DOHH2 (cell line): ENCODE measurements at regions not wholly inside any gene's neighbourhood (a gene's known extent, or its start where the extent isn't known, plus 50 kb on each side); places are given as distances from the start of the nearest gene placed in this dataset.

Experiments used
- H3F3A ChIP-seq: fragments of 200-600 bp; sonication (generic), shearing (Covaris generic); 2 replicates; pipeline ENCODE4 v1.6.0; 2016; ENCODE audit warnings: antibody characterized with exemption, mild to moderate bottlenecking; ENCODE audit not compliant: control insufficient read depth, insufficient read depth
- H3K27ac ChIP-seq: fragments of 200-600 bp; sonication (generic); 2 replicates; pipeline ENCODE4 v1.5.1; 2014; ENCODE audit warnings: low read depth, mild to moderate bottlenecking, low read length, moderate library complexity
- H3K27me3 ChIP-seq: fragments of 200-600 bp; sonication (generic); 2 replicates; pipeline ENCODE4 v1.6.1; 2014; ENCODE audit warnings: mild to moderate bottlenecking, low read length, mixed read lengths; ENCODE audit not compliant: control insufficient read depth
- H3K36me3 ChIP-seq: fragments of 200-600 bp; sonication (generic); 2 replicates; pipeline ENCODE4 v1.6.1; 2014; ENCODE audit warnings: mild to moderate bottlenecking, low read length, moderate library complexity, mixed read lengths; ENCODE audit not compliant: control insufficient read depth
- H3K4me1 ChIP-seq: fragments of 200-600 bp; sonication (generic); 2 replicates; pipeline ENCODE4 v1.6.1; 2014; ENCODE audit warnings: mild to moderate bottlenecking, low read length, mixed read lengths; ENCODE audit not compliant: control insufficient read depth
- H3K4me2 ChIP-seq: fragments of 200-600 bp; sonication (generic); 2 replicates; pipeline ENCODE4 v1.6.0; 2014; ENCODE audit warnings: mild to moderate bottlenecking, low read length, moderate library complexity
- H3K4me3 ChIP-seq: fragments of 200-600 bp; sonication (generic); 2 replicates; pipeline ENCODE4 v1.5.1; 2014; ENCODE audit warnings: mild to moderate bottlenecking, low read length, mixed read lengths
- H3K79me2 ChIP-seq: fragments of 200-600 bp; sonication (generic); 2 replicates; pipeline ENCODE4 v1.6.1; 2014; ENCODE audit warnings: mild to moderate bottlenecking, low read length, mixed read lengths; ENCODE audit not compliant: control insufficient read depth
- H3K9me2 ChIP-seq: fragments of 200-600 bp; sonication (generic); replicated peaks from 2 replicates; pipeline ENCODE4 v1.6.1; 2014; ENCODE audit warnings: mild to moderate bottlenecking, low read length, mixed read lengths; ENCODE audit not compliant: control insufficient read depth
- H3K9me3 ChIP-seq: fragments of 200-600 bp; sonication (generic); 2 replicates; pipeline ENCODE4 v1.6.1; 2014; ENCODE audit warnings: antibody characterized with exemption, low read length, mixed read lengths; ENCODE audit not compliant: control insufficient read depth, insufficient read depth
- H4K20me1 ChIP-seq: fragments of 200-600 bp; sonication (generic); 2 replicates; pipeline ENCODE4 v1.6.0; 2014; ENCODE audit warnings: low read depth, mild to moderate bottlenecking, antibody characterized with exemption, low read length, moderate library complexity; ENCODE audit not compliant: control insufficient read depth, insufficient read depth
- EZH2phosphoT487 ChIP-seq: fragments of 200-600 bp; sonication (generic); IDR thresholded peaks from 2 replicates; pipeline ENCODE4 v1.6.1; 2017; ENCODE audit warnings: borderline replicate concordance, mild to moderate bottlenecking, antibody characterized with exemption, low read length, moderate library complexity, mixed read lengths
- TF ChIP-seq, protein P1 (sequence below): fragments of 200-600 bp; sonication (generic); IDR thresholded peaks from one replicate; pipeline ENCODE4 v1.5.1; 2014; ENCODE audit warnings: antibody characterized with exemption, mild to moderate bottlenecking, low read depth, low read length; ENCODE audit not compliant: poor library complexity, severe bottlenecking

- Histone ChIP-seq H3K27me3 (no peaks in the 10 kb centered on the region), H3K36me3 (no peaks in the 10 kb centered on the region), H3F3A (no peaks in the 10 kb centered on the region; the same call in 1 of the 2 replicates), H3K4me2 (no peak overlapping the region), H3K79me2 (no peaks in the 10 kb centered on the region), H3K27ac (no peak overlapping the region), H4K20me1 (no peaks in the 10 kb centered on the region), H3K4me3 (no peak overlapping the region), H3K9me3 (peaks cover 2% of the 10 kb centered on the region; the same call in 1 of the 2 replicates), H3K4me1 (peaks cover 5% of the 10 kb centered on the region), H3K9me2 (no peaks in the 10 kb centered on the region)
- TF ChIP-seq, protein P1, sequence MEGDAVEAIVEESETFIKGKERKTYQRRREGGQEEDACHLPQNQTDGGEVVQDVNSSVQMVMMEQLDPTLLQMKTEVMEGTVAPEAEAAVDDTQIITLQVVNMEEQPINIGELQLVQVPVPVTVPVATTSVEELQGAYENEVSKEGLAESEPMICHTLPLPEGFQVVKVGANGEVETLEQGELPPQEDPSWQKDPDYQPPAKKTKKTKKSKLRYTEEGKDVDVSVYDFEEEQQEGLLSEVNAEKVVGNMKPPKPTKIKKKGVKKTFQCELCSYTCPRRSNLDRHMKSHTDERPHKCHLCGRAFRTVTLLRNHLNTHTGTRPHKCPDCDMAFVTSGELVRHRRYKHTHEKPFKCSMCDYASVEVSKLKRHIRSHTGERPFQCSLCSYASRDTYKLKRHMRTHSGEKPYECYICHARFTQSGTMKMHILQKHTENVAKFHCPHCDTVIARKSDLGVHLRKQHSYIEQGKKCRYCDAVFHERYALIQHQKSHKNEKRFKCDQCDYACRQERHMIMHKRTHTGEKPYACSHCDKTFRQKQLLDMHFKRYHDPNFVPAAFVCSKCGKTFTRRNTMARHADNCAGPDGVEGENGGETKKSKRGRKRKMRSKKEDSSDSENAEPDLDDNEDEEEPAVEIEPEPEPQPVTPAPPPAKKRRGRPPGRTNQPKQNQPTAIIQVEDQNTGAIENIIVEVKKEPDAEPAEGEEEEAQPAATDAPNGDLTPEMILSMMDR = no peak
- no peak for TF ChIP-seq EZH2phosphoT487
Observed at GRCh38 chr1:199138061-199138460, 499.2 kb downstream of the PTPRC start.

GRCh38 chr1:199149591-199149990 lies 510.8 kb downstream of the PTPRC start:
- H3K4me2 ChIP-seq = peak overlapping the region; percentile 93
- H3K4me3 ChIP-seq = peak overlapping the region; percentile 80
- peaks cover 9% of the 10 kb centered on the region for H3K36me3 ChIP-seq
- no peaks in the 10 kb centered on the region for H3K27me3 ChIP-seq
- H3F3A ChIP-seq = peaks cover 31% of the 10 kb centered on the region
- peaks cover 56% of the 10 kb centered on the region for H3K79me2 ChIP-seq
- no peaks in the 10 kb centered on the region for H4K20me1 ChIP-seq
- H3K4me1 ChIP-seq = peaks cover 80% of the 10 kb centered on the region
- peak overlapping the region; percentile 97 for H3K27ac ChIP-seq
- H3K9me3 ChIP-seq = no peaks in the 10 kb centered on the region
- no peaks in the 10 kb centered on the region for H3K9me2 ChIP-seq
- TF ChIP-seq, protein P1 = no peak
- no peak for TF ChIP-seq EZH2phosphoT487

- H3K27ac ChIP-seq = peak overlapping the region; percentile 97
Observed at GRCh38 chr1:199150756-199151155, 511.9 kb downstream of the PTPRC start.

GRCh38 chr1:199151634-199152425 lies 513.0 kb downstream of the PTPRC start:
- no peaks in the 10 kb centered on the region for H3K9me2 ChIP-seq
- H3K4me2 ChIP-seq = peak overlapping the region; percentile 93
- peaks cover 31% of the 10 kb centered on the region for H3F3A ChIP-seq
- H3K27me3 ChIP-seq = no peaks in the 10 kb centered on the region
- TF ChIP-seq EZH2phosphoT487 = no peak
- TF ChIP-seq, protein P1 = no peak
- peaks cover 82% of the 10 kb centered on the region for H3K4me1 ChIP-seq
- H3K27ac ChIP-seq = peak overlapping the region; percentile 97
- peak overlapping the region; percentile 80 for H3K4me3 ChIP-seq
- H3K9me3 ChIP-seq = 0 out of 2 replicates have a peak, but pooled peaks cover 3% of the 10 kb centered on the region
- H3K79me2 ChIP-seq = peaks cover 40% of the 10 kb centered on the region
- H3K36me3 ChIP-seq = peaks cover 10% of the 10 kb centered on the region
- H4K20me1 ChIP-seq = no peaks in the 10 kb centered on the region

More at GRCh38 chr1:199150756-199151155, 511.9 kb downstream of the PTPRC start:
- peaks cover 82% of the 10 kb centered on the region for H3K4me1 ChIP-seq
- peak overlapping the region; percentile 93 for H3K4me2 ChIP-seq
- H3K79me2 ChIP-seq = peaks cover 48% of the 10 kb centered on the region
- H3K9me2 ChIP-seq = no peaks in the 10 kb centered on the region
- H4K20me1 ChIP-seq = no peaks in the 10 kb centered on the region
- 0 out of 2 replicates have a peak, but pooled peaks cover 3% of the 10 kb centered on the region for H3K9me3 ChIP-seq
- peak overlapping the region; percentile 80 for H3K4me3 ChIP-seq
- no peak for TF ChIP-seq EZH2phosphoT487
- peaks cover 18% of the 10 kb centered on the region for H3K36me3 ChIP-seq
- no peaks in the 10 kb centered on the region for H3K27me3 ChIP-seq
- peaks cover 31% of the 10 kb centered on the region for H3F3A ChIP-seq
